HG03558 (cell line): ENCODE measurements at regions not wholly inside any gene's neighbourhood (a gene's known extent, or its start where the extent isn't known, plus 50 kb on each side); places are given as distances from the start of the nearest gene placed in this dataset.

Experiments used
- ATAC-seq: cut with Tn5 transposase; IDR thresholded peaks from one replicate; pipeline ENCODE4 v1.9.1; 2021; ENCODE audit warnings: moderate number of reproducible peaks; ENCODE audit not compliant: unreplicated experiment; ENCODE audit errors: extremely low read depth

DNA sequence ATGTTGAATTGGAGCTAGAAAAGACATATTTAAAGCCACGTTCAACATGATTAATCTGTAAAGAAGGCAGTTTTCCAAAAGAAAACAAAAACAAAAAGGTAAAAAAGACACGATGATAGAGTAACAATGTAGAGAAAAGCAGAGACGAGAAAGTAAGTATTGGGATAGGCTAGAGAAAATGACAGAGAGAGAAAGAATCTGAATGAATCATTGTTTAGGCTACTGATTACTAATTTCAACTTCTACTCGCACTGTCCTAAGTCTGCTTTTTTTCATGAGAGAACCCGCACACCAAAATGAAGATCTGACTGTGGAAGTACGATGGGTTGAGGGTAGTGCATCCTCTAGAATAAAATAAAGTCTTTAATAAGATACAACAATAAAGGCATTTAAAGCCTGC, 1599.2 kb upstream of the TMEFF2 start:
- no peak for ATAC-seq

DNA sequence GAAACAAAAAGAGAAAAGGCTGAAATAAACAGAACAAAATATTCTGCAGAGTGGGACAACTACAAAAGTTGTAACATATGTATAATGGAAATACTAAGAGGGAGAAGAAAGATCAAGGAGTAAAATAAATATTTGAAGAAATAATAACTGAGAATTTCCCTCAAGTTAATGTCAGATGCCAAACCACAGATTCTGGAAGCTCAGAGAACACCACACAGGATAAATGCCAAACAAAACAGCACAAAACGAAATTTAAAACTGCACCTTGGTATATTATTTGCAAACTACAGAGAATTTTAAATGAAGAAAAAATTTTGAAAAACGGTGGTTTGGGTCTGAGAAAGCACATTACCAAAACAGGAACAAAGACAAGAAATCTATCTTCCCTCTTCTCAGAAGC, 1588.9 kb upstream of the TMEFF2 start:
- no peak for ATAC-seq

- ATAC-seq: no peak
Measured at GRCh38 chr2:193778293-193778692, 1583.6 kb upstream of the TMEFF2 start.

GRCh38 chr2:193776988-193777387, 1582.3 kb upstream of the TMEFF2 start:
- ATAC-seq: no peak

- ATAC-seq: no peak
Measured at GRCh38 chr2:193774166-193774565, 1579.4 kb upstream of the TMEFF2 start.

GRCh38 chr2:193751299-193751698, 1556.6 kb upstream of the TMEFF2 start:
- ATAC-seq: no peak

DNA sequence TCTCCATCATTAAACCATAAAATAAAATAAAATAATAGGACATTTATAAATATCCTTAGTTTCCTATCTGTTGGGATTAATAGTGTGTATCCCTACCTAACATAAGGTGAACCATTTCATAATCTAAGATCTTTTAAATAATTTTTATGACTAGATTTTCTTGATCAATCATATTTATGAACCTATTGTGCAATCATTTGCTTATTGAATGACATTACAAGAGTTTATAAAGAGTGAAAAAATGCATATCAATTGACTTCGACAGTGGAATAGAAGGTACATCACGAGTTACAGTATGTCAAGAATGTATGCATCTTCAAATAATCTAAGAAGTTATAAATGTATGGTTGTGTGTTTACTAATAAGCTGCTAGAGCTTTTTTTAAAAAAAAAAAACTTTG, 1554.8 kb upstream of the TMEFF2 start:
- no peak for ATAC-seq

- ATAC-seq: no peak
Measured at GRCh38 chr2:193743089-193743488, 1548.4 kb upstream of the TMEFF2 start.

DNA sequence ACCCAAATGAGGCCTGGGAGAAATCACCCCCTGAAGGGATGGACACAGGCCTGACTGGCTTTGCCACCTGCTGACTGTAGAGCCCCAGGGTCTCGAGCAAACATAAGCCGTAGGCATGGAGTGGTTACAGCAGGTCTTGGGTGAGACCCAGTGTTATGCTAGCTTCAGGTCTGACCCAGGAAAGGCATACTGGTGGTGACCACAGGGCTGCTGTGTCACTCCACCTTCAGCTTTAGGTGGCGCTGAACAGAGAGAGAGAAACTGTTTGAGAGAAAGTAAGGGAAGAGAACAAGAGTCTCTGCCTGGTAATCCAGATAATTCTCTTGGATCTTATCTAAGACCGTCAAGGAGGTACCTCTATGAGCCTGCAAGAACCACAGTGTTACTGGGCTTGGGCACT, 1544.2 kb upstream of the TMEFF2 start:
- no peak for ATAC-seq

DNA sequence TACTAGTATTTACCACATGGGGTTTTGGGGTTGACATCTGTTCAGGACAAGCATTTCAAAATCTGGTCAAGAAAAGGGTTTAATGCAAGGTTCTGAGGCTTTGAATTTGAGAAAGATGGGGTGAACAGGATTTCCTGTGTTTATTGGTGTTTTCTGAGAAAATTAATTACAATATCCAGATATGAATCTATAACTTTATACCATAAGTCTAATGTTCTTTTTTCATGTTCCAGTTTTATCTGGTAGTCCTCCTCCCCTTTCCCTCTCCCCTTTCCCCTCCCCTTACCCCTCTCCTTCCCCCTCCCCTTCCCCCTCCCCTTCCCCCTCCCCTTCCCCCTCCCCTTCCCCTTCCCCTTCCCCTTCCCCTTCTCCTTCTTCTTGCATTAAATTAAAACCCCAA, 1518.2 kb upstream of the TMEFF2 start:
- no peak for ATAC-seq

GRCh38 chr2:193703411-193703810, 1508.7 kb upstream of the TMEFF2 start:
- no peak for ATAC-seq

GRCh38 chr2:193701484-193701883, 1506.8 kb upstream of the TMEFF2 start:
- no peak for ATAC-seq

DNA sequence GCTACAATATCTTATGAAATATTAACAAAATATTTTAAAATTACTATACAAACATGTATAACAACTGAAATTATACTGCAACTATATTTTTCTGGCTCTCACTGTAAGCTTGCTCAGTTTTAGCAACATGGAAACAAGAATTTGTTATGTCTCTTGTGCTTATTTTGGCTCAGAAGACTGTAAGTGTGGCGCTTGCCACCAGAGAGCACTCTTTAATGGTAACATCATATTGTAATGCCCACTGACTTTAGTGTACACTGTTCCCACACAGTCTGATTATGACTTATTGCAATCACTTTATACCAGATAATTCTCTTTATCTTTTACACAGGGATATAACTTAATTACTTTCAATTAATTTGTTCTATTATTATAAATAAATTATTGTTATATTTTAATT, 1500.6 kb upstream of the TMEFF2 start:
- no peak for ATAC-seq

DNA sequence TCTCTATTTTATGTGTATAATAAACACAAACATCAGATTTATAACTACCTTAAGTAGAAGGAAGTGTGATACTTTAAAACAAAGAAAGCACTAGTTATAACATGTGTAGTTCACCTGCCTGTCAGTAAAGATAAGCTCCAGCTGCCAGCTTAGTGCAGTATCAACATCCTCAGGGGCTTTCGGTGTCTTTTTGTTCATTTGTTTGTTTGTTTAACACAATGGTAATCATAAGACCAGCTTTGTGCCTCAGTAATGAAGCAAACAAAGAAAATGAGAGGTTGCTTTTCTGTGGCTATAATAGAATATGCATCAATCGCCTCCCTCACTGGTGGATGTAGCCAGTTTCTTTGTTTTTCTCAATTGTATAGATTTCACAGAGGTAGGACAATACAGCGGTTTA, 1499.0 kb upstream of the TMEFF2 start:
- ATAC-seq: no peak

- ATAC-seq: no peak
Measured at GRCh38 chr2:193690572-193690971, 1495.8 kb upstream of the TMEFF2 start.

GRCh38 chr2:193687195-193687594, 1492.5 kb upstream of the TMEFF2 start:
- no peak for ATAC-seq

- ATAC-seq: no peak
Measured at GRCh38 chr2:193679847-193680246, 1485.1 kb upstream of the TMEFF2 start.

- ATAC-seq: no peak
Measured at GRCh38 chr2:193670478-193670877, 1475.7 kb upstream of the TMEFF2 start.

DNA sequence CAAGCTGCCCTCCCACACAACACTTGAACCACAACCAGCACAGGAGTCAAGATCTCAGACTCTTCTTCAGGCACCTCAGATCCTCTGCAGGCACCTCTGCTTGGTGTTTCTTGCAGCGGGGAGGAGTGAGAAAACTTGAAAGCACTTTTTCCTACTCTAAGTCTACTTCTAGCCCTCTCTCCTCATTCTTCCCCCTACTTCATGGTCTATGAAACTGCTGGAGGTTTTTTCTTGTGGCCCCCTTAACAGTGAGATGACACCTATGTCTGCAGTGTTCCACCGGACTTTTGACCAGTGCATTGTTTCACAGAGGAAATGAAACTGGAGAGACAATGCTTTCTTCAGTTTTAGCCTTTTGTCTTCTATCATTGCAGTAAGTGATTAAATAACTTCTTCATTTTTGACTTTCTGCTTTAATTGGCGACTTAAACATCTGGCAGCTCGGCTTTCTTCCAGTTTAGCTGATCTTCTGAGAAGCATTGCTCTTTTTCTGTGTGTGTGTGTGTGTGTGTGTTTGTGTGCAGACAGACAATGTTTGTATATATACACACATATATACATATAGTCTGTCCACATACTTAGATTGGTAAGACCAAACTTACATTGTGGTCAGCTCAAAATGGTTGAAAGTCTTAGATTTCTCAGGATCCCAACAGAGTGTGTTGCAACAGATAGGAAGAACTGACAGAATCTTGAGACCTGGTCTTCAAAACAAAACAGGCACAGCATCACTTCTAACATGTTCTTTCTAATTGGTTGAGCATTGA, 1474.0 kb upstream of the TMEFF2 start:
- ATAC-seq: no peak

GRCh38 chr2:193627927-193628272, 1433.2 kb upstream of the TMEFF2 start:
- ATAC-seq: no peak

GRCh38 chr2:193627187-193627926, 1432.6 kb upstream of the TMEFF2 start:
- ATAC-seq: no peak

- no peak for ATAC-seq
Measured at GRCh38 chr2:193608451-193608850, 1413.7 kb upstream of the TMEFF2 start.
